ENCODE measurements at regions not wholly inside any gene's neighbourhood (a gene's known extent, or its start where the extent isn't known, plus 50 kb on each side); places are given as distances from the start of the nearest gene placed in this dataset.

GRCh38 chr5:138663561-138663960, 88.4 kb upstream of the HSPA9 start:
- dilution Hi-C loops (cut with HindIII; ENCODE audit: low sequenced_read_pairs, unreplicated experiment), result no loop called here
- H3K27ac ChIP-seq (ENCODE audit: insufficient read depth, low read length), result no peak overlapping the region
- H4K5ac ChIP-seq (ENCODE audit: low read depth, low read length), result no peak overlapping the region
- H3K4me3 ChIP-seq (ENCODE audit: insufficient read depth, low read depth, low read length), result no peak overlapping the region
- H2AK9ac ChIP-seq (replicated peaks; ENCODE audit: low read depth, low read length, poor library complexity), result no peak overlapping the region
- no peak overlapping the region for H3K23ac ChIP-seq (ENCODE audit: low read depth, low read length)
- no peak overlapping the region for H3K9ac ChIP-seq (ENCODE audit: low read depth, low read length)
- no peak overlapping the region for H3K4ac ChIP-seq (ENCODE audit: low read depth, low read length)
- H3K27me3 ChIP-seq (ENCODE audit: control insufficient read depth, insufficient read depth, low read length), result peaks cover 23% of the 10 kb centered on the region
- no peak overlapping the region for H2BK120ac ChIP-seq (ENCODE audit: low read depth, low read length)
- no peak overlapping the region for H3K14ac ChIP-seq (replicated peaks; ENCODE audit: low read depth, low read length)
- in situ Hi-C loops (cut with MboI; ENCODE audit: low sequenced_read_pairs), result no loop called here
- no peak overlapping the region for H3K56ac ChIP-seq (ENCODE audit: extremely low read depth, insufficient read depth, low read length)
- no peaks in the 10 kb centered on the region for H3K9me3 ChIP-seq (ENCODE audit: control insufficient read depth, insufficient read depth, low read length)
- no peaks in the 10 kb centered on the region for H3K36me3 ChIP-seq (ENCODE audit: control insufficient read depth, insufficient read depth, low read length)
- H4K20me1 ChIP-seq (ENCODE audit: insufficient read depth, low read length), result no peaks in the 10 kb centered on the region; the same call in 1 of the 2 replicates
- DNase-seq (no peak), ATAC-seq (ENCODE audit: low read depth) (no peak)
- H3K79me1 ChIP-seq (ENCODE audit: low read depth in 1 of 2, low read length in 2 of 2), result no peaks in the 10 kb centered on the region
- H4K91ac ChIP-seq (ENCODE audit: insufficient read depth, low read depth, low read length), result no peak overlapping the region
- 71% methylated on average over 3 of the region's 4 CpGs; no CpG with 5 or more reads in 1 of the 2 experiments for WGBS, 2 experiments (ENCODE audit: extremely low coverage in 2 of 2, insufficient read length in 1 of 2)
- TF ChIP-seq, protein P1, sequence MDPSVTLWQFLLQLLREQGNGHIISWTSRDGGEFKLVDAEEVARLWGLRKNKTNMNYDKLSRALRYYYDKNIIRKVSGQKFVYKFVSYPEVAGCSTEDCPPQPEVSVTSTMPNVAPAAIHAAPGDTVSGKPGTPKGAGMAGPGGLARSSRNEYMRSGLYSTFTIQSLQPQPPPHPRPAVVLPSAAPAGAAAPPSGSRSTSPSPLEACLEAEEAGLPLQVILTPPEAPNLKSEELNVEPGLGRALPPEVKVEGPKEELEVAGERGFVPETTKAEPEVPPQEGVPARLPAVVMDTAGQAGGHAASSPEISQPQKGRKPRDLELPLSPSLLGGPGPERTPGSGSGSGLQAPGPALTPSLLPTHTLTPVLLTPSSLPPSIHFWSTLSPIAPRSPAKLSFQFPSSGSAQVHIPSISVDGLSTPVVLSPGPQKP (IDR thresholded peaks at IDR 0.05; ENCODE audit: borderline replicate concordance, low read depth, low read length), result no peak
- TF ChIP-seq BHLHE40 (IDR thresholded peaks at IDR 0.05; ENCODE audit: low read depth, low read length) (no peak), RAD21 (IDR thresholded peaks at IDR 0.05; ENCODE audit: low read length) (no peak), FOS (IDR thresholded peaks at IDR 0.05; ENCODE audit: low read depth, low read length) (no peak)
- ChIA-PET POLR2A (ENCODE audit: unreplicated experiment) (no interaction called here), CTCF (no interaction called here)
- no peaks in the 10 kb centered on the region for H3K9me1 ChIP-seq (ENCODE audit: insufficient read depth, low read length)
- no peak overlapping the region for H4K8ac ChIP-seq (ENCODE audit: low read depth in 2 of 2, low read length in 2 of 2)
- no peak overlapping the region for H3K4me2 ChIP-seq (ENCODE audit: low read depth, low read length)
- no peak overlapping the region for H2BK20ac ChIP-seq (ENCODE audit: low read depth, low read length)
- H2AFZ ChIP-seq (replicated peaks; ENCODE audit: low read length, poor library complexity), result no peak overlapping the region
- H2BK5ac ChIP-seq (ENCODE audit: low read depth, low read length, poor library complexity, severe bottlenecking), result no peak overlapping the region
- BruUV-seq (replicated peaks), result no TSS peak
- H3K18ac ChIP-seq (ENCODE audit: low read depth, low read length), result no peak overlapping the region
- no peaks in the 10 kb centered on the region for H3K4me1 ChIP-seq (ENCODE audit: control insufficient read depth, insufficient read depth, low read length)
- no peak overlapping the region for H2BK15ac ChIP-seq (ENCODE audit: low read depth, low read length)
- intact Hi-C loops (cut with micrococcal nuclease), result loop anchor here (5.0 kb wide), 1 partner anchor 89 kb away; the partner anchor contains the start of gene CTNNA1
- no peak overlapping the region for H2AK5ac ChIP-seq (ENCODE audit: low read depth, low read length)

Measured in IMR-90 (cell line).